Muscle layer of colon (tissue), 2 donors: ENCODE measurements at regions not wholly inside any gene's neighbourhood (a gene's known extent, or its start where the extent isn't known, plus 50 kb on each side); places are given as distances from the start of the nearest gene placed in this dataset.
A peak's percentile ranks its signal among the peaks of the same experiment; 100 is the strongest.
"Not testable (repeated sequence)": the region's sequence is repeated elsewhere in the genome, so short reads cannot be mapped to it uniquely, and the experiment has no call there.

Experiments used
- H3K27ac ChIP-seq: one replicate; pipeline ENCODE4 v1.7.0; 2013; ENCODE audit warnings: low read depth, mild to moderate bottlenecking, low read length, moderate library complexity
- H3K27me3 ChIP-seq, 2 donors: one replicate each; pipeline ENCODE4 v1.7.0; 2013; ENCODE audit warnings: low read length in 2 of 2, mild to moderate bottlenecking in 2 of 2; ENCODE audit not compliant: insufficient read depth in 2 of 2, control insufficient read depth in 1 of 2
- H3K36me3 ChIP-seq: one replicate; pipeline ENCODE4 v1.7.0; 2013; ENCODE audit warnings: mild to moderate bottlenecking, low read length; ENCODE audit not compliant: insufficient read depth
- H3K4me1 ChIP-seq: one replicate; pipeline ENCODE4 v1.7.0; 2013; ENCODE audit warnings: mild to moderate bottlenecking, low read length; ENCODE audit not compliant: insufficient read depth
- H3K4me3 ChIP-seq, 2 donors: one replicate each; pipeline ENCODE4 v1.7.0; 2013; ENCODE audit warnings: low read length in 2 of 2, low read depth in 1 of 2, mild to moderate bottlenecking in 1 of 2, moderate library complexity in 1 of 2
- H3K9ac ChIP-seq: one replicate; pipeline ENCODE4 v1.7.0; 2013; ENCODE audit warnings: low read length
- H3K9me3 ChIP-seq: one replicate; pipeline ENCODE4 v1.7.0; 2013; ENCODE audit warnings: mild to moderate bottlenecking, low read length
- donor health status: abdominal sarcoma.
- donor health status: Adenocarcinoma of cecum.

DNA sequence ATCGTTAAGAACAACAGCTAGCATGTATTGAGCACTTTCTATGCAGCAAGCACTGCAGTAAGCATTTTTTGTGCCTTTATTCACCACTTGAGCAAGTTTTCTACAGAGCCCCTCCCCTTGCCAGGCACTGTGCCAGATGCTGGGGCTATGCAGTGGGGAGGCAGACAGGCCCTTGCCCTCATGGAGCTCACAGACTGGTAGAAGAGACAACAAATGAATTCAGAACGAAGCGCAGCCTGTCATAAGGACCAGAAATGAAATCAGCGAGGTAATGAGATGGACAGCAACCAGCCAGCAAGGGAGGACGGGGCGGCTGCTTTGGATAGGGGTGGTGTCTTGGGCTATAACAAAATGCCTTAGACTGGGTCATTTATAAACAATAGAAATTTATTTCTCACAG, 68.8 kb downstream of the C9orf50 start:
- Histone ChIP-seq H3K27me3 (no peaks in the 10 kb centered on the region), H3K4me3 (no peak overlapping the region), H3K27ac (no peak overlapping the region), H3K9me3 (no peaks in the 10 kb centered on the region), H3K36me3 (no peaks in the 10 kb centered on the region), H3K9ac (no peak overlapping the region), H3K4me1 (peaks cover 12% of the 10 kb centered on the region)

DNA sequence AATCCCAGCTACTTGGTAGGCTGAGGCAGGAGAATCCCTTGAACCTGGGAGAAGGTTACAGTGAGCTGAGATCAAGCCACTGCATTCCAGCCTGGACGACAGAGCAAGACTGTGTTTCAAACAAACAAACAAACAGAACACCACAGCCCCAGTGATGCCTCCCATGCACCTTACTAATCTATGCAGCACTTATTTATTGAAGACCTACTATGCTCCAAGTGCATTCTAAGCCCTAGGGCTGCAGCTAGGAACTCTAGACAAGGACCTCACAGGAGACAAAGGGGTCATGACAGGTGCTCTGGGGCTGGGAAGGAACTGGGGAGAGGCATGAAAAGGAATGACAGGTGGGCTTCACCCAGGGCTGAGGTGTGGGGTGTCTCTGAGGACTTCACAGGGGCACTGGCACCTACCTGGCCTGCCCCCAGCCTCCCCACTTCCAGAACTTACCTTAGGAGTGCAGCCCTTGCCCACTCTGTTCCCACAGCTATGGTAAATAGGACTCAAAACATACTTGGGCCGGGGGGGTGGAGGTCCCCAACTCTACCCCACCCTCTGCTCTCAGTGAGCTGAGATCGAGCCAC, 69.4 kb downstream of the C9orf50 start:
- peaks cover 12% of the 10 kb centered on the region for H3K4me1 ChIP-seq
- no peaks in the 10 kb centered on the region for H3K9me3 ChIP-seq
- H3K27ac ChIP-seq, result no peak overlapping the region
- no peaks in the 10 kb centered on the region for H3K27me3 ChIP-seq
- H3K36me3 ChIP-seq, result no peaks in the 10 kb centered on the region
- no peak overlapping the region for H3K9ac ChIP-seq
- H3K4me3 ChIP-seq, result no peak overlapping the region

- H3K9me3 ChIP-seq, H3K9ac ChIP-seq, H3K27me3 ChIP-seq, H3K36me3 ChIP-seq, H3K4me3 ChIP-seq: not testable (repeated sequence)
- Histone ChIP-seq H3K27ac (peak overlapping the region; percentile 90), H3K4me1 (peaks cover 12% of the 10 kb centered on the region)
These were observed 69.9 kb downstream of the C9orf50 start for GRCh38 chr9:129550977-129551376.

- peak overlapping the region; percentile 90 for H3K27ac ChIP-seq
- H3K36me3 ChIP-seq, result no peaks in the 10 kb centered on the region
- no peaks in the 10 kb centered on the region for H3K9me3 ChIP-seq
- H3K4me1 ChIP-seq, result peaks cover 12% of the 10 kb centered on the region
- peak overlapping the region; percentile 60 to 75 for H3K4me3 ChIP-seq
- no peaks in the 10 kb centered on the region for H3K27me3 ChIP-seq
- peak overlapping the region; percentile 74 for H3K9ac ChIP-seq
These were observed 70.6 kb downstream of the C9orf50 start for GRCh38 chr9:129550199-129550839.

GRCh38 chr9:129549684-129550083, 71.2 kb downstream of the C9orf50 start:
- Histone ChIP-seq H3K4me3 (peak overlapping the region in 1 of 2 donors; percentile 75), H3K9ac (no peak overlapping the region), H3K4me1 (peaks cover 12% of the 10 kb centered on the region), H3K27ac (peak overlapping the region; percentile 90), H3K27me3 (no peaks in the 10 kb centered on the region), H3K9me3 (no peaks in the 10 kb centered on the region), H3K36me3 (no peaks in the 10 kb centered on the region)

- Histone ChIP-seq H3K27me3 (no peaks in the 10 kb centered on the region), H3K4me1 (peaks cover 12% of the 10 kb centered on the region), H3K4me3 (peak overlapping the region in 1 of 2 donors; percentile 75), H3K9me3 (no peaks in the 10 kb centered on the region), H3K27ac (peak overlapping the region; percentile 90), H3K9ac (no peak overlapping the region), H3K36me3 (no peaks in the 10 kb centered on the region)
These were observed 71.8 kb downstream of the C9orf50 start for GRCh38 chr9:129549139-129549538.

DNA sequence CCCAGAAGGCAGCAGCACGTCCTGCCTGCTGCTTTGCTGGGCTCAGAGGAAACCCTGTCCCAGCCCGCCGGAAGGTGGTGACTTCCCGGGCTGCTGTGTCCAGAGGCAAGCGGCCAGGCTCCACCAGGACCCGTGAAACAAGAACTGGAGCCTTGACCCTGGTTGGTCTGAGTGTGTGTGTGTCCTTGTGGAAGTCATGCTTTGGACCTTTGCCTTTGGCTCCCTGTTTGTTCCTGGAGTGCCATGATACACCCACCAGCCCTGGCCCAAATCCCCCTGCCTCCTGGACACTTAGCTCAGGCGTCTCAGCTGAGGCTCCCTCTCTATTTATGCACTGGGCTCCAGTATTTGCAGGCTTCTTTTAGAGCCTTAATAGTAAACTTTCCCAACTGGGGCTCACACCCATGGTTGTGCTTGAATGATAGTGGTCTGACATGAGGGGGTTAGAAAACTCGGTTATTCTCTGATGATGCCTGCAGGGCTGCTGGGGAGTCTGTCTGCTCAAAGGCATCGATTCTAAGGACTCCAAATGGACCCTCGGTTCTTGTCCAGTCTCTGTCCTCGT, 72.2 kb downstream of the C9orf50 start:
- H3K27ac ChIP-seq, result peak overlapping the region; percentile 32
- H3K4me3 ChIP-seq, result no peak overlapping the region
- no peaks in the 10 kb centered on the region for H3K36me3 ChIP-seq
- H3K27me3 ChIP-seq, result no peaks in the 10 kb centered on the region
- no peaks in the 10 kb centered on the region for H3K9me3 ChIP-seq
- peaks cover 12% of the 10 kb centered on the region for H3K4me1 ChIP-seq
- no peak overlapping the region for H3K9ac ChIP-seq

DNA sequence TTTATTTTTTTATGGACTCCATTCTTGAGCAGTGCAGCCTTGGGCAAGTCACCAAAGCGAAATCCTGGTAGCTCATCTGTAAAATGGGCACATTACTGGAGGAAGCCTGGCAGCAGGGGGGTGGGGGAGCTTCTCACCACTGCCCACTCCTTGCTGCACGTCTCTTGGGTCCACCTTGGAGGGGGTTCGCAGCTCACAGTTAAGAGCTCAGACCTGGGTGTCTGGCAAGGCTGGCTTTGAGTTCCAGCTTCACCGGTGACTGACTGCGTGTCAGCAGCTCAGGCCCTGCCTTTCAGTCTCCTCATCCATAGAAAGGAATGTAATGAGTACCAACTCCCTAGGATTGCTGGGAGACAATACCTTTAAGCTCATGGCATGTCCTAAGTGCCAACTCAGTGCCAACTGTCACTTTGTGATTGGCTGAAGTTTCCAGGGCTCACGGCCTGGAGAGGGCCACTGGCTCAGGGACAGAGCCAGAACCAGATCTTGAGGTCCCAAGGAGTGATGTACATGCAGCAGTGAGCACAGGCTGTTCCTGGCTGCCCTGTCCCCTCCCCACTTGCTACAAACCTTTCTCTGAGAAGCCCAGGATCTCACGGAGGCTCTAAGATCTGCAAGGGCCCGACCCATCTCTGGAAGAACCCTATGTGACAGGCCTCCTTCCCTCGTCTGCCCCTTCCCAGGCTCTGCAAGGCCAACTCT, 72.9 kb downstream of the C9orf50 start:
- H3K9ac ChIP-seq, result no peak overlapping the region
- H3K27ac ChIP-seq, result peak overlapping the region; percentile 32
- H3K4me1 ChIP-seq, result peaks cover 12% of the 10 kb centered on the region
- no peaks in the 10 kb centered on the region for H3K36me3 ChIP-seq
- H3K4me3 ChIP-seq, result no peak overlapping the region
- no peaks in the 10 kb centered on the region for H3K27me3 ChIP-seq
- no peaks in the 10 kb centered on the region for H3K9me3 ChIP-seq

DNA sequence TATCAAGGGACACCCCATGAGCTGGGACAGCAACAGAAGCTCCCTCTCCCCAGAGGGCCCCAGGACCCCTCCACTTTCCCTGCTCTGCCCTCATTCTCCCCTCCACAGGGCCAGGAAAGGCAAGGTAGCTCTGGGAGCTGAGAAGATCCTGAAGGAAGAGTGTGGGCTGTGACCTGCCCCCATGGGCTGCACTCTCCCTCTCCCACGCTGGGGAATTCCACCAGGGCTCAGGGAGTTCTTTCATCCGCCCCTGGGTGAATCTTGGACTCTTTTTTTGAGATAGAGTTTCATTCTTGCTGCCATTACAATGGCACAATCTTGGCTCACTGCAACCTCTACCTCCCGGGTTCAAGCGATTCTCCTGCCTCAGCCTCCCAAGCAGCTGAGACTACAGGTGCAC, 73.8 kb downstream of the C9orf50 start:
- Histone ChIP-seq H3K36me3 (no peaks in the 10 kb centered on the region), H3K4me3 (no peak overlapping the region), H3K27ac (no peak overlapping the region), H3K4me1 (peaks cover 12% of the 10 kb centered on the region), H3K9ac (no peak overlapping the region), H3K9me3 (no peaks in the 10 kb centered on the region), H3K27me3 (no peaks in the 10 kb centered on the region)

DNA sequence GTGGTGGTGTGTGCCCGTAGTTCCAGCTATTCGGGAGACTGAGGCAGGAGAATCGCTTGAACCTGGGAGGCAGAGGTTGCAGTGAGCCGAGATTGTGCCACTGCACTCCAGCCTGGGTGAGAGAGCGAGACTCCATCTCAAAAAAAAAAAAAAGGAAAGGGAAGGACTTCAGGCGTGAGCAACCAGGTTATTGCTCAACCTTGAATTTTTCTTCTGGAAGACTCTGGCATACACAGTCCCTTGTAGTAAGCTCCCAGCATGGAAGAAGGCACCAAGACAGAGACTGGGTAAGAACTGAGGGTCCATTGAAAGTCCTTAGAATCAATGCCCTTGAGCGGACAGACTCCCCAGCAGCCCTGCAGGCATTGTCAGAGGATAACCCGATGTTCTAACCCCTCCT, 75.0 kb downstream of the C9orf50 start:
- not testable (repeated sequence) for H3K36me3 ChIP-seq, H3K9ac ChIP-seq, H3K27me3 ChIP-seq, H3K4me3 ChIP-seq, H3K27ac ChIP-seq, H3K9me3 ChIP-seq
- peaks cover 10% of the 10 kb centered on the region for H3K4me1 ChIP-seq

GRCh38 chr9:129544761-129545160, 76.1 kb downstream of the C9orf50 start:
- peaks cover 5% of the 10 kb centered on the region for H3K4me1 ChIP-seq
- no peak overlapping the region for H3K4me3 ChIP-seq
- no peak overlapping the region for H3K27ac ChIP-seq
- no peaks in the 10 kb centered on the region for H3K27me3 ChIP-seq
- H3K9me3 ChIP-seq, result no peaks in the 10 kb centered on the region
- H3K9ac ChIP-seq, result no peak overlapping the region
- H3K36me3 ChIP-seq, result no peaks in the 10 kb centered on the region
